ENCODE measurements at regions not wholly inside any gene's neighbourhood (a gene's known extent, or its start where the extent isn't known, plus 50 kb on each side); places are given as distances from the start of the nearest gene placed in this dataset.

DNA sequence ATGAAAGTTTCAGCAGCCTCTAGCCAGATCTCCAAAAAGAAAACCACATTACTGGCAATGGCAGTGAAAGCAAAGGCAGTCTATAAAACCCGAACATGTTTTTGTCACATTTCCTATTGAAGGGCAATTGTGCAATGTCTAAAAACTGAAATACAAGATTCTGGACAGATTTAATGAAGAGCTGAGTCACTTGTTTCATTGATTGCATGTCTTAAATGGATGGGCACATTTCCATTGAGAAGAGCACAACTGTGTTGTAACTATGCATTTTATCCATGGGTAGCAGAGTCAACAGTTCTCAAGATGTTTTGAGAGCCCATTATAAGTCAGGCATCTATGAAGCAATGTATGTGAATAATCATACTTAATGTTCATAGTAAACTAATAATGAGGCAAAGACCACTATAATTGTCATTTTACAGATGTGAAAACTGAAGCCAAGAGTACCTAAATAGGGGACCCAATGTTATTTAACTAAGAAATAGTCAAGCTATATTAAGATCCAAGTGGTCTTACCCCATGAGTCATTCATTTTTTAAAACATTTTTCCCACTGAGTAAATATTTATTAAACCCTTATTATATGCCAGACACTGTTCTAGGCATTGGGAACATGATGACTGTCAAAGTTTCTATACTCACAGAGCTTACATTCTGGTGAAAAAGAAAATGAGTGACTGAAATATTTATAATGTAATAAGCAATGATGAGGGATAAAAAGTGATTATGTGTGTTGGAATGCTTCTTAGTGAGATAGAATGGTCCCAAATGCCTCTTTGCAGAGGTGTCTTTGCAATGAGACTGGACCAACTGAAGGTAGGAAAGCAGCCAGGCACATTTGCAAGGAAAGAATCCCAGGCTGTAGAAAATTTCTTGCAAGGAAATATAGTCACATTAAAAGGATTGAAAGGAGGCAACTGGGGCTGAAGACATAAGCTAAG is 818.9 kb upstream of the ACVR2A start:
- Histone ChIP-seq H3K9me3 (ENCODE audit: control insufficient read depth in 5 of 5, low read length in 5 of 5) (peaks cover 0 to 11% (median 8%) of the 10 kb centered on the region in 5 donors), H3K27me3 (ENCODE audit: control insufficient read depth in 5 of 5, insufficient read depth in 4 of 5, low read length in 5 of 5) (no peaks in the 10 kb centered on the region), H3K9ac (ENCODE audit: low read length in 5 of 5) (no peak overlapping the region), H3K4me1 (ENCODE audit: control insufficient read depth in 5 of 5, insufficient read depth in 5 of 5, low read length in 5 of 5) (peaks cover 0 to 24% (median 14%) of the 10 kb centered on the region in 5 donors), H3K36me3 (ENCODE audit: control insufficient read depth in 5 of 5, insufficient read depth in 5 of 5, low read length in 5 of 5) (no peaks in the 10 kb centered on the region), H3K27ac (ENCODE audit: low read depth, low read length) (peak overlapping the region; percentile 38), H3K4me3 (ENCODE audit: low read depth in 1 of 5, low read length in 5 of 5) (no peak overlapping the region)

DNA sequence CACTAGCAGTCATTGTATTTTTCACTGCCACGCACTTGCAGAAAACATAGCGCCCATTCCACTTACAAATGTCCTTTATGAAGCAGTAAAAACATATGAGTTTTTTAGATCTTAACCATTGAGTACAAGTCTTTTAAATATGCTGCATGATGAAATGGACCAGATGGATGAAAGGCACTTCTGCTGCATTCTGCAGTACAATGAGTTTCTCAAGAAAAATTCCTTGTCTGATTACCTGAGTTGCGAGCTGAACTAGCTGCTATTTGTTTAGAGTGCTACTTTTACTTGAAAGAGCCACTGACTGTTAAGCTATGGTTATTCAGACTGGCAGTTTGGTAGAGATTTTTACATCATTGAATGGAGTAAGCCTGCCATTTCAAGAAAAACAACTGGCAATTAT is 825.5 kb upstream of the ACVR2A start:
- peaks cover 0 to 11% (median 8%) of the 10 kb centered on the region in 5 donors for H3K9me3 ChIP-seq (ENCODE audit: control insufficient read depth in 5 of 5, low read length in 5 of 5)
- H3K4me1 ChIP-seq (ENCODE audit: control insufficient read depth in 5 of 5, insufficient read depth in 5 of 5, low read length in 5 of 5) = no peaks in the 10 kb centered on the region
- H3K27me3 ChIP-seq (ENCODE audit: control insufficient read depth in 5 of 5, insufficient read depth in 4 of 5, low read length in 5 of 5) = no peaks in the 10 kb centered on the region

DNA sequence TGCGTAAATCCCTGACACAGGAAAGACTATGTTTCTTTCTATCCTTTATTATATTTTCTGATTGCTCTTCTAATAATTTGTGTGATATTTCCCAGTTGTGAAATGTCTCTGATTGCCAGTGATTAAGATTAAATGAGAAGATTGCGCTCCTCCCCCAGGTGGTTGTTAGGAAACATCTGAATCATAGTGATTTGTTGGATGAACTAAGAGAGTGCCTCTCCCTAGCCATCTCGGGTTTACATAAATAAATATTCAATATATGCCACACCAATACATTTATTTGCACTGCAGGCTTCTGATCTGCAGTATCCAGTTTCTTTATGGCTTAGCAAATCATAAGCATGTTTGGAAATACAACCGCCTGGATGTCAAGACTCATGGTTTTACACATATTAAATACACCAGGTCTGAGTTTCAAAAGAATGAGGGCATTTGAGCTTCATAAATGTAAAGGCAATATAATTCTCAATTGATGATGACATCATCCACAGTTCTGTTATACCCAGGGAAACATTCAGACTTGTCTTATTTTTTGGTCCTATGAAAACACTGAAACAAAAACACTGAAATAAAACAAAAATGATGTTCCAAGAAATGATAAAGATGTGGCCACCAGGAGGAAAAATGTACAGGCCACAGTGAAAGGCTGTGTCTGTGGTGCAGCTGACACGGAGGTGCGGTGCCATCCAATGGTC is 826.7 kb upstream of the ACVR2A start:
- Histone ChIP-seq H3K36me3 (ENCODE audit: control insufficient read depth in 5 of 5, insufficient read depth in 5 of 5, low read length in 5 of 5) (no peaks in the 10 kb centered on the region), H3K4me1 (ENCODE audit: control insufficient read depth in 5 of 5, insufficient read depth in 5 of 5, low read length in 5 of 5) (no peaks in the 10 kb centered on the region), H3K9ac (ENCODE audit: low read length in 5 of 5) (no peak overlapping the region), H3K4me3 (ENCODE audit: low read depth in 1 of 5, low read length in 5 of 5) (no peak overlapping the region), H3K27ac (ENCODE audit: low read depth, low read length) (no peak overlapping the region), H3K27me3 (ENCODE audit: control insufficient read depth in 5 of 5, insufficient read depth in 4 of 5, low read length in 5 of 5) (no peaks in the 10 kb centered on the region), H3K9me3 (ENCODE audit: control insufficient read depth in 5 of 5, low read length in 5 of 5) (peaks cover 0 to 9% (median 7%) of the 10 kb centered on the region in 5 donors)

More for the DNA sequence above, 825.5 kb upstream of the ACVR2A start:
- Histone ChIP-seq H3K27ac (ENCODE audit: low read depth, low read length) (no peak overlapping the region), H3K36me3 (ENCODE audit: control insufficient read depth in 5 of 5, insufficient read depth in 5 of 5, low read length in 5 of 5) (no peaks in the 10 kb centered on the region), H3K4me3 (ENCODE audit: low read depth in 1 of 5, low read length in 5 of 5) (no peak overlapping the region), H3K9ac (ENCODE audit: low read length in 5 of 5) (no peak overlapping the region)

DNA sequence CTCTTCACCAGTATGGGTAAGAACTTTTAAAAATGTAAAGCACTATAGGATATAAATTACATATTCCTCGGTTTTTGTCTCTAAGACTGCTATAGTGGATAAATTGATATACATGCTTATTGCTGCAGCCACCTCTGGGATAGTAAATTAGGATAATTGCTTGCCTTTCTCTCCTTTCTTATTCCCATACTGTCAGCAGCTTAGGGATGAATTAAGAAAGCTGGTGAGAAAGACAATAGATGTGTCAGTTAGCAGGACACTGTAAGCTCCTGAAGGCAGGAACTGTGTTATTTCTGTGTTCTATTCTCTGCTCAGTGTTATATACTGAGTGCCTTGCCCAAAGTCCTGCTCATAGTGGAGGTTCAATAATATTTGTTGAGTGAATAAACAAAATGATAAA is 828.6 kb upstream of the ACVR2A start:
- H3K27me3 ChIP-seq (ENCODE audit: control insufficient read depth in 5 of 5, insufficient read depth in 4 of 5, low read length in 5 of 5) = no peaks in the 10 kb centered on the region
- H3K4me3 ChIP-seq (ENCODE audit: low read depth in 1 of 5, low read length in 5 of 5) = no peak overlapping the region
- no peak overlapping the region for H3K27ac ChIP-seq (ENCODE audit: low read depth, low read length)
- H3K9ac ChIP-seq (ENCODE audit: low read length in 5 of 5) = no peak overlapping the region
- H3K9me3 ChIP-seq (ENCODE audit: control insufficient read depth in 5 of 5, low read length in 5 of 5) = no peaks in the 10 kb centered on the region
- H3K4me1 ChIP-seq (ENCODE audit: control insufficient read depth in 5 of 5, insufficient read depth in 5 of 5, low read length in 5 of 5) = peaks cover 0 to 1% (median 0%) of the 10 kb centered on the region in 5 donors
- no peaks in the 10 kb centered on the region for H3K36me3 ChIP-seq (ENCODE audit: control insufficient read depth in 5 of 5, insufficient read depth in 5 of 5, low read length in 5 of 5)

DNA sequence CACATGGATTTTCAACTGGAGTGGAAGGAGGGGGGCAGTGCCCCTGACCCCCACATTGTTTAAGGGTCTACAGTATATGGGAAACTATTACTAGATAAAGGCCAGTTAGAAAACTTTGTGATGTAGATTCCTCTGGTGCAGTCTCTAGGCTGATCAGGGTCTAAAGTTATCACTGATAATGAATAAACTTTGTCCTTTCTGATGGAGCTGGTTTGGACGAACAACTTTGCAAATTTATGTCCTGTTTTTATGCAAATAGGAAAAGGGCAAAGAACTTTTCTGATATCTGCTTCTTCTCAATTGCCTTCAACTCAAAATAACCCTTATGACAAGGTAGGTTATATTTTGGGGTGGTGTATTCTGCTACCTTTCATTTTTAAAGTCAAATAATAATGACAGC is 829.2 kb upstream of the ACVR2A start:
- Histone ChIP-seq H3K9me3 (ENCODE audit: control insufficient read depth in 5 of 5, low read length in 5 of 5) (no peaks in the 10 kb centered on the region), H3K36me3 (ENCODE audit: control insufficient read depth in 5 of 5, insufficient read depth in 5 of 5, low read length in 5 of 5) (no peaks in the 10 kb centered on the region), H3K27ac (ENCODE audit: low read depth, low read length) (no peak overlapping the region), H3K4me3 (ENCODE audit: low read depth in 1 of 5, low read length in 5 of 5) (no peak overlapping the region), H3K4me1 (ENCODE audit: control insufficient read depth in 5 of 5, insufficient read depth in 5 of 5, low read length in 5 of 5) (peaks cover 0 to 7% (median 0%) of the 10 kb centered on the region in 5 donors), H3K27me3 (ENCODE audit: control insufficient read depth in 5 of 5, insufficient read depth in 4 of 5, low read length in 5 of 5) (no peaks in the 10 kb centered on the region), H3K9ac (ENCODE audit: low read length in 5 of 5) (no peak overlapping the region)

DNA sequence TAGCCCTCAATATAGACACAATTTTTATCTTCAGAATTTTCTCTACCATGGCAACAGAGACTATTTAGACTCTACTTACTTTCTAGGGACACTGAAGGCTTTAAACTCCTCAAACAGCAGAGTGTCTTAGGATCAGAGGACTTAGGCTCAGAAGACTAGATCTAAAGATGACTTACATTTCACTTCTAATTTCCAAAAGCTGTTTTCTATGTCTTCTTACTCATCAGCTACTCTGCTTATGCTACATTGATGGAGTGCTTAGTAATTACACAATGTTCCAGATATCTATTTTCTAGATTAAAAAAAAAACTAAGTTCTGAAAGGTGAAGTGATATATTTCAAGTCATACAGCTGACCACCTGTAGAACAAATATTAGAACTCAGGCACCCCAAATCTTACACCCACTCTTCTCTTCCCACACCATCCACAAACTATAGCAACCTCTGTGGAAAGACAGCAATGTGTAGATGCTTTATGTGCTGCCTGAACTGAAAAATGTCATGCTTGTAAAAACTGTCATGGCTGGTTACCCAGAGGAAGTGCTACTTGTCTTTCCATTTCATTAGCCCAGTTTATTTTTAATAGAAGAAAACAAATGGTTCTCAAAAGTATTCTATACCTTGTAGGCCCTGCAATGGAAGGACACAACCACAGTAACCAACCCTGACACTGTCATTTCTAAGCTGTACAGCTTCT is 831.0 kb upstream of the ACVR2A start:
- Histone ChIP-seq H3K27me3 (ENCODE audit: control insufficient read depth in 5 of 5, insufficient read depth in 4 of 5, low read length in 5 of 5) (no peaks in the 10 kb centered on the region), H3K9ac (ENCODE audit: low read length in 5 of 5) (no peak overlapping the region), H3K36me3 (ENCODE audit: control insufficient read depth in 5 of 5, insufficient read depth in 5 of 5, low read length in 5 of 5) (no peaks in the 10 kb centered on the region), H3K27ac (ENCODE audit: low read depth, low read length) (no peak overlapping the region), H3K9me3 (ENCODE audit: control insufficient read depth in 5 of 5, low read length in 5 of 5) (no peaks in the 10 kb centered on the region), H3K4me1 (ENCODE audit: control insufficient read depth in 5 of 5, insufficient read depth in 5 of 5, low read length in 5 of 5) (peaks cover 0 to 14% (median 0%) of the 10 kb centered on the region in 5 donors), H3K4me3 (ENCODE audit: low read depth in 1 of 5, low read length in 5 of 5) (no peak overlapping the region)

DNA sequence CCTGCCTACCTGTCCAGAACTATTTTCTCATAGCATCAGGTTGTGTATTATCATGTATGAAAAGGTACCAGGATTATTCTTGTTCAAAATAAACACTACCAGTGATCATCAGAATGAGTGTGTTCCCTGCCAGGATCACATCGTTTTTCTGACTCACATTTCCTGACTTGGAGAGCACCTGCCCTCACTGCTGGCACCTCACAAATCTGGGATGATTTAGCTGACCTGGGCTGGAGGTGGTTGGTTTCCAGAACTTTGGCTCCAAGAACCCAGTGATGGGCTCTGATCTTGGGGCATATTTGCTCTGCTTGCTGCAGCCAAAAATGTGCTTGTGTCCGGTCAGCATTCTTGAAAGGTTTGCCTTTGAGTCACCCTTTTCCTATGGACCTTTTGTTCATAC is 836.3 kb upstream of the ACVR2A start:
- Histone ChIP-seq H3K9ac (ENCODE audit: low read length in 5 of 5) (no peak overlapping the region), H3K27ac (ENCODE audit: low read depth, low read length) (no peak overlapping the region), H3K4me3 (ENCODE audit: low read depth in 1 of 5, low read length in 5 of 5) (no peak overlapping the region), H3K9me3 (ENCODE audit: control insufficient read depth in 5 of 5, low read length in 5 of 5) (no peaks in the 10 kb centered on the region), H3K27me3 (ENCODE audit: control insufficient read depth in 5 of 5, insufficient read depth in 4 of 5, low read length in 5 of 5) (no peaks in the 10 kb centered on the region), H3K4me1 (ENCODE audit: control insufficient read depth in 5 of 5, insufficient read depth in 5 of 5, low read length in 5 of 5) (peaks cover 0 to 20% (median 4%) of the 10 kb centered on the region in 5 donors), H3K36me3 (ENCODE audit: control insufficient read depth in 5 of 5, insufficient read depth in 5 of 5, low read length in 5 of 5) (no peaks in the 10 kb centered on the region)

DNA sequence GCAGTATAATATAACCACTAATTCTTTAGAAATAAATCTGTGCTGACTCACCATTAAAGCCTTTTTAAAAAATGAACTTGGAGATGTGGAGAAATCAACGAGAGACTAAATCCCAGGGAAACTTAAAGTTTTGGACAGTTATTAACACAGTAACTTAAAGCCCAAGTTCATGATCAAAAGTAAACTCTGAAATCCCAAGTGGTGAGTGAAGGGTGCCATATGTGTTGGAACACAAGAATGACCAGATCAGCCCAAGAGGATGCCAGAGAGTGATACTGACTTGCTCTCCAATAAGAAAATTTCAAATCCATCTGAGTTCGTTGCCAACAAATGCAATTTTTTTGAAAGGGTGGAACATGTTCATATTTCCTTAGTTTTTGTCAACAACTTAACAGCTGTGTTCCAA is 838.1 kb upstream of the ACVR2A start:
- H3K4me3 ChIP-seq (ENCODE audit: low read depth in 1 of 5, low read length in 5 of 5) = no peak overlapping the region
- no peak overlapping the region for H3K9ac ChIP-seq (ENCODE audit: low read length in 5 of 5)
- H3K36me3 ChIP-seq (ENCODE audit: control insufficient read depth in 5 of 5, insufficient read depth in 5 of 5, low read length in 5 of 5) = no peaks in the 10 kb centered on the region
- H3K27ac ChIP-seq (ENCODE audit: low read depth, low read length) = peak overlapping the region; percentile 8
- no peaks in the 10 kb centered on the region for H3K27me3 ChIP-seq (ENCODE audit: control insufficient read depth in 5 of 5, insufficient read depth in 4 of 5, low read length in 5 of 5)
- H3K9me3 ChIP-seq (ENCODE audit: control insufficient read depth in 5 of 5, low read length in 5 of 5) = no peaks in the 10 kb centered on the region
- peaks cover 0 to 20% (median 4%) of the 10 kb centered on the region in 5 donors for H3K4me1 ChIP-seq (ENCODE audit: control insufficient read depth in 5 of 5, insufficient read depth in 5 of 5, low read length in 5 of 5)

DNA sequence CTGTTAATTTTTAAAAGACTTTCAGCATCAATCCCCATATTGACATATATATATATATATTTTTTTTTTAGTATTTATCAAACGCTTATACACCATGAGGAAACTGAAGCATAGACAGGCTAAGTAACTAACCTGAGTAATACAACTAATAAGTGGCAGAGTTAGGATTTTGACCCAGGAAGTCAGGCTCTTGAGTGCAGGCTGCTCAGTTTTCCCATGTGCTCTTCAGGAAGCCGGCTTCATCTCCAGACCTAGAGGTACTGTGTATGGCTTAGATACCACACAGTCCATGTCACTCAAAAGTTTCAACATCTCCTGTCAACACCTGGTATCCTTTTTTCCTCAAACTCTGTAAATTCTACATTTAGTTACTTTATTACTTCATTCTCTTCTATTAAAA is 841.7 kb upstream of the ACVR2A start:
- Histone ChIP-seq H3K4me1 (ENCODE audit: control insufficient read depth in 5 of 5, insufficient read depth in 5 of 5, low read length in 5 of 5) (peaks cover 0 to 8% (median 4%) of the 10 kb centered on the region in 5 donors), H3K27me3 (ENCODE audit: control insufficient read depth in 5 of 5, insufficient read depth in 4 of 5, low read length in 5 of 5) (no peaks in the 10 kb centered on the region), H3K36me3 (ENCODE audit: control insufficient read depth in 5 of 5, insufficient read depth in 5 of 5, low read length in 5 of 5) (no peaks in the 10 kb centered on the region), H3K4me3 (ENCODE audit: low read depth in 1 of 5, low read length in 5 of 5) (no peak overlapping the region), H3K9me3 (ENCODE audit: control insufficient read depth in 5 of 5, low read length in 5 of 5) (no peaks in the 10 kb centered on the region), H3K27ac (ENCODE audit: low read depth, low read length) (no peak overlapping the region), H3K9ac (ENCODE audit: low read length in 5 of 5) (no peak overlapping the region)
